DOHH2 (cell line): ENCODE measurements at regions not wholly inside any gene's neighbourhood (a gene's known extent, or its start where the extent isn't known, plus 50 kb on each side); places are given as distances from the start of the nearest gene placed in this dataset.

ENCODE experiments used
- CTCF ChIP-seq: fragments of 200-600 bp; sonication (generic); IDR thresholded peaks from one replicate; pipeline ENCODE4 v1.5.1; 2014; ENCODE audit warnings: antibody characterized with exemption, mild to moderate bottlenecking, low read depth, low read length; ENCODE audit not compliant: poor library complexity, severe bottlenecking
- EZH2phosphoT487 ChIP-seq: fragments of 200-600 bp; sonication (generic); IDR thresholded peaks from 2 replicates; pipeline ENCODE4 v1.6.1; 2017; ENCODE audit warnings: borderline replicate concordance, mild to moderate bottlenecking, antibody characterized with exemption, low read length, moderate library complexity, mixed read lengths

DNA sequence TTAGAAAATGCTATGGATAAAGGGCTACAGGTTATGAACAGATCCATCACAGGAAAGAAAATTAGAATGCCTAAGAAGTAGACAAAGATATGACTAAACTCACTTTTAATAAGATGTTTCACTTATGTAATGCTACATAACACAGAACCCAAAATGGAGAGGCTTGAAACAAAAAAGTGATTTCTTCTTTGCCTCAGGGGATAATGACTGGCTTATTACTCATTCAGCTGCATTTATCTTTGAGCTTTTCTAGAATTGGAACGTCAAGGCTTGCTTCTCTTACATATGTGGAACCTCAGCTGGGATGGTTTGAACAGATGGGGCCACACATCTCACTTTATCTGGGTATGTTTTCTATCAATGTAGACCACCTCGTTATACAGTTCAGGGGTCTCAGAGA is 120.6 kb upstream of the EPHA3 start:
- TF ChIP-seq CTCF: no peak
- no peak for TF ChIP-seq EZH2phosphoT487
